ENCODE measurements at regions not wholly inside any gene's neighbourhood (a gene's known extent, or its start where the extent isn't known, plus 50 kb on each side); places are given as distances from the start of the nearest gene placed in this dataset.
"Not testable (repeated sequence)": the region's sequence is repeated elsewhere in the genome, so short reads cannot be mapped to it uniquely, and the experiment has no call there.

DNA sequence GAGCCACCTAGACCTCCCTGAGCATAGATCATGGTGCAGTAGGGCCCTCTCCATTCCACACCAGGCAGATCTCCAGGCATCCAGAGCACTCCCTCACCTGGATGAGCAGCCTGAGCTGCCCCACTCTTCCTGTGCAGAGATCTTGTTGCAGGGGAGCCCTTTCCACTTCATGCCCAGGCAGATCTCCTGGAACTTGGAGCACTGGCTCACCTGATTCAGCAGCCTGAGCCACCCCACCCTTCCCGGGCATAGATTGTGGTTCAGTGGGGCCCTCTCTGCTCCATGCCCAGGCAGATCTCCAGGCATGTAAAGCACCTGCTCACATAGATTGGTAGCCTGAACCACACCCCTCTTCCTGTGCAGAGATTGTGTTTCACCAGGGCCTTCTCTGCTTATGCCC is 78.0 kb downstream of the SEC16B start:
- DNase-seq, result no peak

DNA sequence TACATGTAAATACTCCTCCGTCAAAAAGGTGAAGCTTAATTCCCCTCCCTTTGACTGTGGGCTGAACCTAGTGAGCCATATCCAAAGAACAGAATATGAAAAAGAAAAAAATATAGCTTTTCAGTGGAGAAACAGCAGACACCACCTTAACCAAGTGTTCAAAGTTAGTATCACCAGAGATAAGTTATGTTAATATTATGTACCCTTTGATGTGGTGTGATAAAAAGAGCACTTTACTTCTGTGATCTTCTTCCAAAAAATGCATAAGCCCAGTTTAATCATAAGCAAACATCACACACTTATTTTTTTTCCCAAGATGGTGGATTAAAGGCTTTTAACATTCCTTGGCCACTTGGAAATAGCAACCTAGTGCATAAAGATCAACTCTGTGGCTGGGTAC is 79.4 kb downstream of the SEC16B start:
- no peak for DNase-seq

DNA sequence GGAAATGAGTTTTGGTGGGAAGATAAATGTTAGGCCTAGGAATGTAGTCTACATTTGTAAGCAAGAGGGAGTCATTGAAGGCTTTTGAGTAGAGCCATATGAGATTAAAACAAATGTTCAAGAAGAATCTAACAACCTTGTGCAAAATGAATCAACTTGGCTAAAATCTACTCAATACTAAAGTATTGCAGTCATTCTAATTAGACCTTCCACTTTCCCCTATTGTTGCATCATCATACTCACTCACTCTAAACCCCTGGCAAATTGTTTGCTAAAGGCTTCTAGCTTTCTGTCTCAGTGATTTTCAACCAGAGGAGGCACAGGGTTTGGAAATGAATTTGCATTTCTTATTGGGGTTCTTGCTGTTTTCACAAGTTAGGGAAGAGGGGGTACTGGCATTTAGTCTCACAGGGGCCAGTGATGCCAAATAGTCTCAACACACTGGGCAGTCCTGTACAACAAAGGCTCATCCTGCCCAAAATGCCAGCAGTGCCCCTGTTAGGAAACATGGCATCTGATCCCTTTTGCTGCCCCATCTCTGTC is 85.3 kb downstream of the SEC16B start:
- no peak for DNase-seq

DNA sequence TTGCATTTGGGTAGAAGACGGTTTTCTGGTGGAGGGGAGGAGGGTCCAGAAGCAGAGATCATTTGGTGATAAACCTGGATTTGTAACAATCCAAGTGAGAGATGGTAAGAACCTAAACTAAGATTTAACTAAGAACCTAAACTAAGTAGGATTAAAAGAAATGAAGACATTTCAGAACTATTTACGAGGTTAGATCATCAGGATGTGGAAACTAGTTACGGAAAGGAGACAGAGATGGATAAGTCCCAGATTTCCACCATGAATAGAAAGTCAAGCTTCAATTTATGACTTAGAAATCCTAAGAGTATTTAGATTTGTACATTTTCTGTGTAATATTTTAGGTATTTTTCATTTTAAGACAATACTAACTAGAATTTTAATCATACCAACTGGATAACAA is 86.3 kb downstream of the SEC16B start:
- DNase-seq, result no peak

DNA sequence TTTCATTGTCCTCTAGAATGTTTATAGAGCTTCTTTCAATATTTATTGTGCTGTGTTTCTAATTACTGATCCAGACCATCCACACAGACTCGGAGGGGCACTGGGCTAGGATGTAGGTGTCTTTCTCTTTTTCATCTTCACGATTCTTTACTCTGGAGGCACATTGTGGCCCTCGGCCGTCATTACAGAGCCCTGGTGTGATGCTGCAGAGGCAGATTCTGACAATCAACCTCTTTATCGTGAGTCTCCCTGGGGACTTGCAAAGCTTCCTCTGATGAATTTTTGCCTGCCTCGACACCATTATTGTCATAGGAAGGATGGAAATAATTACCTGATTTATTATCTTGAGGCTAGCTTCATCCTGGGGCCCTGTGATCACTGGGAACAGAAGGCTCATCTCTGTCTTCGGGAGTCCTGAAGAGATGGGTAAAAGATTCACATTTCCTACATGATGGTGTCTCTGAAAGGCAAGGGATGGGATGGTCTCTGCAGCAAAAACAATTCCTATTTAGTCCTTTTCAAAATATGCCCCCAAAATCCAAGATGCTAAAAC is 89.4 kb downstream of the SEC16B start:
- no peak for DNase-seq

DNA sequence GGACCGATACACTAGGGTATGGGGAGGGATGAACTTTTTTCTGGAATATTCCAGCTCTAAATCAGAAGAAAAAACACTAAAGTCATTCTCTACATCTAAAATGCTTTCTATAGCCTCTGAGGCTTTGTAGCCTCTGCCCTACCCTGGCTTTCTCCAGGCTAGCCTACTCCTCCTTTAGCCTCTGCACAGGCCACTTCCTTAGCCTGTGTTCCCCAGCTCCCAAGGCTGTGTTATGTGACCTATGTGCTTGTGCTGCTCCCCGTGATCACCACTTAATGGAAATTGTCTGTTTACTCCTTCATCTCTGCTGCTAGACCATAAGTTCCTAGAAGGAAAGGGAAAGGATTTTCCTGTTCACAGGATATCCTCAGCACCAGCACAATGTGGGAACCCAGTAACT is 92.8 kb downstream of the SEC16B start:
- no peak for DNase-seq

DNA sequence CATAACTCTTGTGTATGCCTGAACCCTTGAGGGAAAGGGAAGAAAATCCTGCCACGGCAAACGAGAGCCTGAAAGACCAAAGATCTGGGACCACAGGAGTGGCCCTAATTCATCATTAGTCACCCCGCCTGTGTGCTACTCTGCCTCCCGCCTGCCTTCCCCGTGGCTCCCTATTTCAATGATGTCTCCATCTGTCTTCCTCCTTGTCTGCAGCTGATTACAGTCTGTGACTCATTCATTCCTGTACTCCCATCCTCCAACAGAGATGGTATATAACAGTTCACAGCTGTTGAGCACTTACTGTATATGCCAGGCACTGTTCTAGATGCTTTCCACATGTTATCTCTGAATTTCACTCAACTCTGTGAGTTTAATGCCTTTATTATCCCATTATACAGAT is 96.6 kb downstream of the SEC16B start:
- DNase-seq, result peak; percentile 53

DNA sequence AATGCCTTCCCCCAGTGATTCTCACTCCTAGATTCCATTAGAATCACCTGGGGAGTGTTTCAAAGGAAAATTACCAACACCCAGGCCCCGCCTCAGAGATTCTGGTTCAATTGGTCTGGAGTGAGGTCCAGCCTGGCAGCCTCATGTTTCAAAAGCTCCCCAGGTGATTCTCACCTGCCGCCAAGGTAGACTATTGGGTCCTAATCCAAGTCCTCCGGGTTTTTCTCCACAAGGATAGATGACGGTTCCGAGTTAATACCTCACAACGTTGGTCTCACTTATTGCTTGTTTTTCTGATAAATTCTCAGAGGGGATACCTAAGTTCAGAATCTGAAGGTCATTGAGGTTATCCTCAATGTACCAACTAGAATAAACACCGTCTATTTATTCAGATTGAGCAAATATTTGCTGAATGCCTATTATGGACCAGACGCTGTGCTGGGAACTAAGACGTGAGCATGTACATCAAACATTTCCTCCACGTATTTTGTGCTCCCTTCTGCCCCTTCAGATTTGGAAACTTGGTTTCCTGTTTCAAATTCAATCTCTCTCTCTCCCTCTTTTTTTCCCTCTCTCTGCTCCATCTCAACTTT is 97.5 kb downstream of the SEC16B start:
- DNase-seq, result no peak

DNA sequence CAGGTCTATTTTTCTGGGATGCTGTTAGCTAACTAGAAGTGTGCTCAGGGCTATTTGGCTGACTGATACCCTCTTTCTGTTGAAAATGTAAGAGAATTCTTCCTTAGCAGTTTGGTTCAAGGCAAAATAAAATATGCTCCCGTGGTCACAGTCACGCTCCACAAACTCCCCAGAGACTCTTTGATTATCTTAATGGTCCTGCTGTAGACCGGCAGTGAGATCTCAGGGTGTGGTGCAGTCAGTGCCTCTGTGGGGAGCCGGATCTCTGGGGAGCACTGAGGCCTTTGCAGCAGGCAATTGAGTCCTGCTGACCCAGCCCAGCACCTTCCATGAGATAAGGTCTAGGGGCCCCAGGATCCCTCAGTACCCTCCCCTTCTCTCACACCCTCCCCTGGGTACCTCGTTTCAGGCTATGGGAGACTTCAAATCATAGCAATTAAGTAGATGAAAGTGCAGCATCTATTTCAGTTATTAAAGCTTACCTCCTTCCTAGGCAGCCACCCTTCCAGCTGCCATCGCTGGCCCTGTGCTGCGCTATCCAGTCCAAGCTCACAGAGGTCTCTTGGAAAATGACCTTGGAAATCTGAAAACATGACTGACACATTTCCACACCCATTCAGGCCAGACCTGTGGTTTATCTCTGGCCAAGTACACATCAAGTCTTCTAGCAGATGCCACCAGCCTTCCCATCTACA is 98.1 kb downstream of the SEC16B start:
- DNase-seq, result no peak

DNA sequence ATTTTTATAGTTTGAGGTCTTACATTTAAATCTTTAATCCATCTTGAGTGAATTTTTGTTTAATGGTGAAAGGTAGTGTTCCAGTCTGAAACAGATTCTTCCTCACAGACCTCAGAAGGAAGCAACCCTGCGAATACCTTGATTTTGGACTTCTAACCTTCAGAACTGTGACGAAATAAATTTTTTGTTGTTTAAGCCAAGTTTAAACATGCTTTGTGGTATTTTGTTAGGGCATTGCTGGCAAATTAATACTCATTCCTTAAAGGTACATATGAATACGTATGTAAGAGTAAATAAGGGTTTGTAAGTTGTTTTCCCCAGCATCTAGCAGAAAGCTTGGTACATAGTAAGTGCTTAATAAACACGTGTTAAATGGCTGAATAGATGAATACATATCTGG is 100.3 kb downstream of the SEC16B start:
- DNase-seq, result no peak

DNA sequence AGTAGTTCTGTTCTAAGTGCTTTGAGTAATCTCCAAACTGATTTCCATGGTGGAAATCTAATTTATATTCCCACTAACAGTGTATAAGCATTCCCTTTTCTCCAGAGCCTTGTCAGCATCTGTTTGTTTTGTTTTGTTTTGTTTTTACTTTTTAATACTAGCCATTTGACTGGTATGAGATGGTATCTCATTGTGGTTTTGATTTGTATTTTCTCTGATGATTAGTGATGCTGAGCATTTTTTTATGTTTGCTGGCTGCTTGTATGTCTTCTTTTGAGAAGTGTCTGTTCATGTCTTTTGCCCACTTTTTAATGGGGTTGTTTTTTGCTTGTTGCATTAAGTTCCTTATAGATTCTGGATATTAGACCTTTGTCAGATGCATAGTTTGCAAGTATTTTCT is 100.8 kb downstream of the SEC16B start:
- DNase-seq, result not testable (repeated sequence)

DNA sequence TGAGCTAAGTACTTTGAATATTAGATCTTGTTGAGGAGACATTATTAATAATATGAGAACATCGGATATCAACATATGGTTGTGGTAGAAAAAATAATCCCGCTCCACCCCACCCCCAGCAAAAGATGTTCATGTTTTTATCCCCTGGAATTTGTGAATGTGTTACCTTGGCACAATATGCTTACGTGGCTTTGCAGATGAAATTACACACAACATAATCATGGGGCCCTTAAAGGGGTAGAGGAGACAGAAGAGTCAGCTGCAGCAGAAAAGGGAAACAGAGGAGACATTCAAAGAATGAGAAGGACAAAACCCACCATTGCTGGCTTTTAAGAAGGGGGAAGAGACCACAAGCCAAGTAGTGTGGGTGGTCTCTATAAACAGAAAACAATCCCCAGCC is 104.1 kb downstream of the SEC16B start:
- DNase-seq, result no peak

DNA sequence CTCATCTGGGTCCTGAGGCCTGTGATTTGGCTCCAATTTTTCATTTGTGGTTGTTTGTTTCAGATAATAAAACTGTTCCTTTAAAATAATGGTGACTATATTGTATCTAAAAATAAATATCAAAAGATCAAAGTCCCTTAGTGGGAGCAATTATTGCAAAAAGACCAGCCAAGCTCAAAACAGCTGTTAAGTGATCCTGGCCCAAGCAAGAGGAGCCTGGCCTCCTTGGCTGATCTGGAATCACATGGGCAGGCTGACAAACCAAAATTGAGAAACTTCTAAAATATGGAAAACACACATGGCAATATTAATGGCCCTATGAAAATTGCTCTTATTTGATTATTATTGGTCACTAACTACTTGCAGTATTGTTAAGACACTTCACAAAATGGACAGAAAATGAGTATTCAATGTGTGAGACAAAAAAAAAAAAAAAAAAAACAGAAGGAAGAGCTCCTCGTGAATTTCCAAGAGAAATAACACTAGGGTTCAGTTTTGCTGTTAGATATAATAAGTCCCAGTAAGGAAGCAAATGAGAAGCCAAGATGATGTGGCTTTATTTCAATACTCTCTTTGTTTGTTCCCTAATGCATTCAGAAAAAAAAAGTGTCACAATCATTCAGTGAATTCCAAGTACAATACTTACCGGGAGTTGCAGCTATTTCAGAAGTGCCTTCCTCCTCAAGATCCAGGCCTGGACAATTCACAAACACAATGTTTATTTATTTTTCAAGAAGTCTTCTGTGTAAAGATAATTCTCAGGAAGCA is 105.1 kb downstream of the SEC16B start:
- no peak for DNase-seq

DNA sequence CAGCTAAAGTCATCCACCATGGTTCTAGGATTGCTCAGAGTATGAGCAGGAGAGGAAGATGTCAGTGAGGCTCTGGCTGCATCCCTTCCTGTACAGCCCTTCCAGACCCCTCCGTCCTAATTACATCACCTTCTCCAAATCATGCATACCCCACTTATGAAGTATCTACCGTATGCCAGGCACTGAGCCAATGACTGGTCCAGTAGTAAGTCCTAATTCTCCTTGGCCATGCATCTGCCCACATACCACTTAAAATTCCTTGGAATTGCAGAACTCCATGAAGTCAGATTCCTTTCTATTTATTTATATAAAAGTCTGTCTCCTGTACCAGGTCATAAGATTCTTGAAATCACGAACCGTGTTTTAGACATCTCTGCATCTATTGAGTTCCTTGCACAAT is 106.1 kb downstream of the SEC16B start:
- DNase-seq, result no peak

DNA sequence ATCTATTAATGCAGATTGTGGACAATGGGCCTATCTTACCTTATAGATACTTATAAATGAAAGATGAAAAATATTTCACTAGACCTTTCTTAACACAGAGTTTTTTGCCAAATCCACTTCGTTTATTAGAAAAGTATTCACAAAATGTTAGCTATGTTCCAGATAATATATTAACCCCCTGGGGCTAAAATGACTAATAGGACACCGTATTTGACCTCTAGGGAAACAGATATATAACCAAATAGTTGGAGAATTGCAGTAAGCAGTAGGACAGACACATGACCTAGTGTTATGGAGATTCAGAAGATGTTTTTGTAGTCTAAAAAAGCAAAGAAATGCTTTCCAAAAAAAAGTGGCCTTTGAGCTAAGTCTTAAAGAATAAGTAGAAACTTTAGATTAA is 106.9 kb downstream of the SEC16B start:
- no peak for DNase-seq

DNA sequence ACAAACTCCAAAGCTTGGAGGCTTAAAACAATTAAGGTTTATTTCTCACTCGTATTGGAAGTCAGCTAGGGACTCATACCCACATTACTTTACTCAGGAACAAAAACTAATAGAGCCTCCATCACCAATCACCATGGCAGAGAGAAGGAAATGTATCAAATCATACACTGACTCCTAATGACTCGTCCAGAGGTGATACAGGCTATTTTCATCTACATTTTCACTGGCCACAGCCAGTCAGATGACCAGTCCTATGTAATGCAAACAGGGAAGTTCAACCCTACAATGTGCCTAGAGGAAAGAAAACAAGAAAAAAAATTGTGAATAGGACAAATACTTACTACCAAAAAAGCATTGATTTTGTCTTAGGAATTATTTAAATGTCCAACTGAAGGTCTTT is 110.3 kb downstream of the SEC16B start:
- no peak for DNase-seq

DNA sequence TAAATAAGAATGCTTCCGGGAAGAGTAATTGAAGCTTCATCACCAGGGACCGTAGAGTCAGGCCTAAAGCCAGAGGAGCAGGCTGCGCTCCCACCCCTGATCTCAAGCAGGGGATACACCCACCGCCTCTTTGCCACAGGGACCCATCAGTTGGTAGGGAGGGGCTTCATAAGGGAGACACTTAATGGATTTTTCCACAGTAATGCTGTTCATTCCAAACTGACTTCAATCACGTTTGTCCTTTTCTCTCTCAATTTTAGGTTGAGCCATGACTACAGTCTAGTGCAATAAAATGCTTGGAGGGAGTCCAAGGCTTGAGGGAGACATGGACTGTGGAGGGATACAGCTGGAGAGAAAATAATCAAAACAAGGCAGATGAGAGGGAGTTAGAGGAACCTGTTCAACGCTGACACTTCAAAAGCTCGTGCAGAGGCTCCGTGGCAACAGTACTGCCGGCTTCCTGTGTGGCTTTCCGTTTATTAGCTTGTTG is 111.5 kb downstream of the SEC16B start:
- DNase-seq, result peak; percentile 61

DNA sequence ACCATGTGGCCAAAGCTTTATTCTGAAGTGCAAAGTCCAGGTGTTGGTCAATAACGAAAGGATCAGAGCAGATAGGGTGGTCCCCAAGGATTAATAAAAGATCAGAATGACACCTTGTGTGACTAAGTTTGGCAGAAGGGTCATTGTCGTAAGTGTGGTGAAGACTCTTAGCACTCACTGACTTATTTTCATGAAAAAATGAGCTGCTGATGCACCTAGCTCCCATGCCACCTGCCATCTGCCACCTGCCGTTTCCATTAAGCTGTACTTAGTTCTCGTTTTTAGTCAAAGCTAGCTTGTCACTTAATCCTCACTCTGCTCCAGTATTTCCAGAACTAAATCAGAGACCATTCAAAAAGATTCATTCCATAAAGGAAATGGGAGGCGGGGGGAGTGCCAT is 112.6 kb downstream of the SEC16B start:
- DNase-seq, result no peak

DNA sequence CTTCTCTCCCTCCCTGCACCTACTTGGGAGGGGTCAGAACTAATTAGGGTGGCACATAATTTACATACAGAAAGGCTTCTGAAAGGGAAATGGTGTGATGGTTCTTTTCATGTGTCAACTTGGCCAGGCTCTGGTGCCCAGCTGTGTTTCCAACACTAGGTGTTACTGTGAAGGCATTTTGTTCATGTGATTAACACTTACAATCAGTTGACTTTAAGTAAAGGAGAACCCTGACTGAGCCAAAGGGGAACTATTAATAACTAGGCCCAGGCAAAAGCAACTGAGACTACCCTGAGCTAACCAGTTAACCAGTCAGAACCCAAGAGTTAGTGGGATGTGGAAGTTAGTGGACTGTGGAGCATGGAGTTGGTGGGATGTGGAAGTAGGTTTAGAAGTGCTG is 114.9 kb downstream of the SEC16B start:
- no peak for DNase-seq

DNA sequence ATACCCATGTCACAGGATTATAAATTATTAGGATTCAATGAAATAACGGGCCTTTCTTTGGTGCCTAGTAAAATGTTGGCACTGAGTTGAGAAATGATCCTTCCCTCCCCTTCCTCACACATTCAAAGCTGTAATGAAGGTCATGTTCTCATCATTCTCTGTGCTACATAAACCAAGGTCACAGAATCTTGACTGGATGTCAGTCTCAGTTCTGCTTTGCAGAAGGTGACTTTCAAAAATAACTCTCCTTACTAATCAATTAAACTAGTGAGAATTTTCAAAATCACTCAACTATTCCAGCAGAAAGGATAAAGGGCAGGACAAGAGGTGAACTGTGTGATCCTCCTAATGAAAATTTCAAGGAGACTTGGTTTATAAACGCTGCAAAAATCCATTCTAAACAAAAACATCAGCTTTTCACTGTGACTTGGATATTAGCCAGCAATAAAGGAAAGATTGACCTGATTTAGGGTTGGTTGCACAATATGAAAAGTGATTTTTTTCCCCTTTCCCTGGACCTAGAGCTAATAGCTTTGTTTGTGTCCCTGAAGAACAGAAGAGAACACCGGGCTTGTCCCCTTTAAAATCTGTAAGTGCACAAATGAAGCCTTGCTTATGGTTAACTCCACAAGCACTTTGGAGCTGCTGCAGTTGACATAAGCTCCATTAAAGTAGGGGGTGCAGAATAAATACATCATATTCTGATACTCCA is 120.1 kb downstream of the SEC16B start:
- DNase-seq, result no peak

DNA sequence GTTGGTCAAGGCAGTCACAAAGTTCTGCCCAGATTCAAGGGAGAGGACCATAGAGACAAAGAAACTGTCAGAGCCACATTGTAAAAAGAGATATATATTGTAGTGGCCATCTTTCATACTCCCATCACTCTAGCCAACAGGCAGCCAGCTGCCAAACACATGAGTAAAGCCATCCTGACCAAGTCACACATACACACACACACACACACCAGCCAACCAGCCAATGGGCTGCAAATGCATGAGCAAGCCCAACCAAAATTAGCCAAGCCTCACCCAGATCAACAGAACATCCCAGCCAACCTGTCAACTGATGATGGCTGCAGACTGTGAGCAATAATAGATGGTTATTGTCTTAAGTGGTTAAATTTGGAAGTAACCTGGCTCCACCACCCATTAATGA is 120.7 kb downstream of the SEC16B start:
- DNase-seq, result no peak

DNA sequence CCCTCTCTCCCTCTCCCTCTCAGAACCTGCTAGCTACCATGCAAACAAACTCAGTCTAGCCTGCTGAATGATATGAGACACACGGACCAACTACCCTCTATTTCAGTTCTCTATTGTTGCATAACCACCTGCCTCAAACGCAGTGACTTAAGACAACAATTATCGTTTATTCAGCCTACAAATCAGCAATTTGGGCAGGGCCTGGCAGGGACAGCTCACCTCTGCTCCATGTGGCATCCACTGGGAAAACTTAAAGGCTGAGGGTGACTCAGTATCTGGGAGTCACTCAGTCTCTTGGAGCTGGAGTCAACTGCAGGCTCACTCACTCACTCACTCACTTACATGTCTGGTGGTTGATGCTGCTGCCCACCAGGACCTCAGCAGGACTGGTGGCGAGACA is 121.3 kb downstream of the SEC16B start:
- DNase-seq, result no peak

Data from skin of body (tissue), 1 donor.